BE2C (cell line): ENCODE measurements at regions not wholly inside any gene's neighbourhood (a gene's known extent, or its start where the extent isn't known, plus 50 kb on each side); places are given as distances from the start of the nearest gene placed in this dataset.

Experiments
- DNase-seq: peaks from one replicate; pipeline ENCODE4 v3.0.0-alpha.2; 2020
- H3K27me3 ChIP-seq: fragments of 250-450 bp; sonication (Bioruptor Pico); 2 replicates; pipeline ENCODE4 v1.5.1; 2020; ENCODE audit warnings: mild to moderate bottlenecking
- H3K36me3 ChIP-seq: fragments of 250-450 bp; sonication (Bioruptor Pico); 2 replicates; pipeline ENCODE4 v1.5.1; 2020; ENCODE audit warnings: mild to moderate bottlenecking
- H3K4me1 ChIP-seq: fragments of 250-450 bp; sonication (Bioruptor Pico); 2 replicates; pipeline ENCODE4 v1.5.1; 2020
- H3K4me3 ChIP-seq: 2 replicates; pipeline ENCODE4 v1.5.1; 2011; ENCODE audit warnings: low read depth, low read length
- H3K9me3 ChIP-seq: fragments of 250-450 bp; sonication (Bioruptor Pico); 2 replicates; pipeline ENCODE4 v1.5.1; 2020
- TF ChIP-seq, protein P1 (sequence below): IDR thresholded peaks from 2 replicates; pipeline ENCODE4 v1.5.1; 2012; ENCODE audit warnings: mild to moderate bottlenecking, low read depth, low read length

DNA sequence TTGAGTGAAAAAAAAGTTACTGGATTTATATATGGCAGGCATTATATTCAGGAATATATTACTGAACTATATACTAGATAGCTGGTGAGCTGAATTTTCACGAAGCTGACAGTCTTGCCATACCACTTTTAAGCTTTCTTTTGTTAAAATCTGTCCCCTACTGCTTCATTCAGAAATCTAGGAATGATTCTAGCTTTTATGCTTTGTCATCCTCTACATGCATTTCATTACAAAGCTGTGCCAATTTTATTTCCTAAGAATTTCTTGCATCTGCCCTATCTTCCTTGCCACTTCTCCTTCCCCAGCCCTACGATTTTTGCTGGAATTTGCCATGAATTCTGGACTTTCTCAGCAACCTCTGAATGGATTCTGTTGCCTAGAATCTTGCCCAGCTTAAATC lies 158.5 kb upstream of the ADGRB3 start:
- TF ChIP-seq, protein P1, sequence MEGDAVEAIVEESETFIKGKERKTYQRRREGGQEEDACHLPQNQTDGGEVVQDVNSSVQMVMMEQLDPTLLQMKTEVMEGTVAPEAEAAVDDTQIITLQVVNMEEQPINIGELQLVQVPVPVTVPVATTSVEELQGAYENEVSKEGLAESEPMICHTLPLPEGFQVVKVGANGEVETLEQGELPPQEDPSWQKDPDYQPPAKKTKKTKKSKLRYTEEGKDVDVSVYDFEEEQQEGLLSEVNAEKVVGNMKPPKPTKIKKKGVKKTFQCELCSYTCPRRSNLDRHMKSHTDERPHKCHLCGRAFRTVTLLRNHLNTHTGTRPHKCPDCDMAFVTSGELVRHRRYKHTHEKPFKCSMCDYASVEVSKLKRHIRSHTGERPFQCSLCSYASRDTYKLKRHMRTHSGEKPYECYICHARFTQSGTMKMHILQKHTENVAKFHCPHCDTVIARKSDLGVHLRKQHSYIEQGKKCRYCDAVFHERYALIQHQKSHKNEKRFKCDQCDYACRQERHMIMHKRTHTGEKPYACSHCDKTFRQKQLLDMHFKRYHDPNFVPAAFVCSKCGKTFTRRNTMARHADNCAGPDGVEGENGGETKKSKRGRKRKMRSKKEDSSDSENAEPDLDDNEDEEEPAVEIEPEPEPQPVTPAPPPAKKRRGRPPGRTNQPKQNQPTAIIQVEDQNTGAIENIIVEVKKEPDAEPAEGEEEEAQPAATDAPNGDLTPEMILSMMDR, result no peak

DNA sequence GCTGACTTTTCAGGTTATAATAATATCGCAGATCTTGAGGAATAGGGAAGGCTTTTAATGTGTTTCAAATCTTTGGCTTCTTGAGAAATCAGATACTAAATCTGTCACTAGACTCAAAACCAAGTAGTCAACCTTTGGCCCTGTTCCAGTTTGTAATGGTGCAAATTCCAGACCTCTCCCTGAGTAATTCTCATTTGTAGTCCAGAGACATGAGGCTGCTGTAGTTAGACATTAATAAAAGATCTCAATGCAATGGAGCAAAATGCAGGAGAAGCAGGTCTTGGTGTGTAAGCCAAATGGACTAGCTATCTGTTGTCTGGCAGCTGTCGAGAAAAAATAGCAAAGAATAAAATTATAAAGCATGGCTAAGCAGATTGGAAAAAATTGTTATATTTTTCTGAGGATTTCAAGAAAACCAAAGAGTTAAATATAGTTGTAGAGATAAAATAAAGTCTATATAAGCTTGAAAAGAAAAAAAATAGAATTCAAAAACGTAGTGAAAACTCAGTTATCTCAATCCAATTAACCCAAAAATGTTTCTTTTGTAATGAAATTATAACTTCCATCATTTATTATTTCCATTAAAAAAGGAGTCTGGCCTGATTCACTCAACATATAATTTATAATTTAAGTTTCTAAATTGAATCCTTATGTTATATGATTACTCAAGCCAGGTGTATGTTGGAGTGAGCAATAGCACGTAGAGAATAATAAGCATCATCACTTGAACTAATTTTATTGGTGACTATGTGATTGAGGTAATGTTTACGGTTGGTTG lies 161.5 kb upstream of the ADGRB3 start:
- no peaks in the 10 kb centered on the region for H3K9me3 ChIP-seq
- H3K4me1 ChIP-seq, result peaks cover 25% of the 10 kb centered on the region
- no peaks in the 10 kb centered on the region for H3K27me3 ChIP-seq
- peak overlapping the region; percentile 4; the same call in 1 of the 2 replicates for H3K4me3 ChIP-seq
- peak; percentile 82 for DNase-seq
- TF ChIP-seq, protein P1, result no peak
- no peaks in the 10 kb centered on the region for H3K36me3 ChIP-seq

More for the DNA sequence above, 158.5 kb upstream of the ADGRB3 start:
- Histone ChIP-seq H3K9me3 (no peaks in the 10 kb centered on the region), H3K36me3 (no peaks in the 10 kb centered on the region), H3K4me1 (peaks cover 22% of the 10 kb centered on the region), H3K4me3 (no peak overlapping the region), H3K27me3 (no peaks in the 10 kb centered on the region)
- DNase-seq, result no peak

DNA sequence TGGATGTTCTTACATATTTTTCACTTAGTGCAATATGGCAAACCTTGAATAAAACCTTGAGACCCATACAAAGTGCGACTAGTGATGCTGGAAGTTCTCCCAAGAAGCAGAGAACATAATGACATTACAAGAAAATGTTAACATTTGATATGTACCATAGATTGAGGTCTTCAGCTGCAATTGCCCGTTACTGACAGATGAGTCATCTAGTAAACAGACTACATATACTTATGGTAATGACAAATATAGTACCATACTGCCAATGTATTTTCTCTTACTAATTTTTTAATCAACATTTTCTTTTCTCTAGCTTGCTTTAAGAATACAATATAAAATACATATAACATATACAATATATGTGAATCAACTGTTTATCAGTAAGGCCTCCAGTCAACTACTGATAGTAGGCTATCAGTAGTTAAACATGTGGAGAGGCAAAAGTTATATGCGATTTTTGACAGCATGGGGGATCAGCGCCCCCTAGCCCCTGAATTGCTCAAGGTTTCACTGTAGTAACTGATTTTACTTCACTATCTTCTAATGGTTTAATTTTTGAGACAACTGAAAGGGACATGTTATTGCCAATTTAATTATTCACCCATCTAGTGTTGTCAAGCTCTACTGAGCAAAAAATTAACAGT lies 166.7 kb upstream of the ADGRB3 start:
- Histone ChIP-seq H3K27me3 (no peaks in the 10 kb centered on the region), H3K36me3 (no peaks in the 10 kb centered on the region), H3K9me3 (no peaks in the 10 kb centered on the region), H3K4me1 (peaks cover 28% of the 10 kb centered on the region), H3K4me3 (no peak overlapping the region)
- peak; percentile 71 for DNase-seq
- TF ChIP-seq, protein P1, result peak; percentile 80

DNA sequence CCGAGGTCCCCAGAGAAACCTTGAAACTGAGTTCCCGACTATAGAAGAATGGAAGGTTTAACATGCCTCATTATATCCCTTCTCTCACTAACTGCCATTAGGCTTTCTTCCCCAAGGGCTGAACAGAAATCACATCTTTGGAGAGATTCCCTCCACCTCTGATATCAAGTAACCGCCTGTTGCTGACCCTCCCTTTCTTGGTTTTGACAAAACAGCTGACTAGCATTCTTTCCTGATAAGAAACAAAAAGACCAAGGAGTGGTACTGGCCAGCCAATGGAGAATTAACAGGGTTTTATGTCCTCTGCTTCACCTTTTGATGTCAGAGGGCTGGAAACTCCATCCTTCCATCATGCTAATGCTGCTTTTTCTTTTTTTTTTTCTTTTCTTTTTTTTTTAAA lies 176.6 kb upstream of the ADGRB3 start:
- TF ChIP-seq, protein P1, result no peak
- Histone ChIP-seq H3K36me3 (no peaks in the 10 kb centered on the region), H3K4me3 (no peak overlapping the region), H3K9me3 (no peaks in the 10 kb centered on the region), H3K27me3 (no peaks in the 10 kb centered on the region), H3K4me1 (no peaks in the 10 kb centered on the region)
- no peak for DNase-seq

DNA sequence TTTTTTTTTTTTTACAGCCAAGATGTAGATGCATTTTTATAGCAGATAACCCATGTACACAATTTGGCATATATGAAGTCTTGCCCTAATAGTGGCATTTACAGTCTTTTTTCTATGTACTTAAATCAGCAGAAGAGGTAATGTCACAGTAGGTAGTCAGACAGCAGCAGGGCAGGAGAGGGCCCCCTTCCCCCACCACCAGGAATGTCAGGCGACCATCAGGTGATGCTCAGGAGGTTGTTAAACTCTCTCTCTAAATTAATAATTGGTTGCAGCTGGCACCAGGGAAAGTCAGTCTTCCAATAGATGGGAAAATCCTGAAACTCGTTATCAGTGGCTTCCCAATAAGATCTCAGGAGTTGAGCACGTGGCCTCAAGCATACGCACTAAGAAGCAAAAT lies 188.0 kb upstream of the ADGRB3 start:
- Histone ChIP-seq H3K9me3 (no peaks in the 10 kb centered on the region), H3K36me3 (no peaks in the 10 kb centered on the region), H3K27me3 (no peaks in the 10 kb centered on the region), H3K4me3 (no peak overlapping the region), H3K4me1 (no peaks in the 10 kb centered on the region)
- DNase-seq, result no peak
- TF ChIP-seq, protein P1, result no peak

DNA sequence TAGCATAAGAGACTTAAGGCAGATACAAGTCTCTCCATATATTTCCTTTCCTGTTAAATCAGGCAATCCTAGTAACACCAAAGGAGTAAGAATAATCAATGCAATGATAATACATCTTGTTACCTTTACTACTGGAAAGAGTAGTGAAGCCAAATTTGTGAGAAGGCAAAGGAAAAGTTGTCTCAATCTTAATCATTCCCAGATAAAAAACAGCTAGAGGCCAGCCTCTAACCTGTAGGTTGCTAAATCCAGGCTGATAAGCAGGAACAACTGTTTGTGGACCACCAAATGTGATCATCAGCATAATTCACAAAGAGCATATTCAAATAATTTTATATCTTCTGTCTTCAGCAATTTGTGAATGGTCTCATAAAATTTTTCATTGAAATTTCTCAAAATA lies 189.2 kb upstream of the ADGRB3 start:
- H3K36me3 ChIP-seq, result no peaks in the 10 kb centered on the region

More for the DNA sequence above, 189.2 kb upstream of the ADGRB3 start:
- no peak overlapping the region for H3K4me3 ChIP-seq
- DNase-seq, result no peak
- TF ChIP-seq, protein P1, result no peak
- no peaks in the 10 kb centered on the region for H3K4me1 ChIP-seq
- H3K9me3 ChIP-seq, result no peaks in the 10 kb centered on the region
- H3K27me3 ChIP-seq, result no peaks in the 10 kb centered on the region
